ENCODE measurements at regions not wholly inside any gene's neighbourhood (a gene's known extent, or its start where the extent isn't known, plus 50 kb on each side); places are given as distances from the start of the nearest gene placed in this dataset.

- no peaks in the 10 kb centered on the region for H3K4me1 ChIP-seq
- H3K9me3 ChIP-seq, result no peaks in the 10 kb centered on the region
- no peak for ATAC-seq
- no peaks in the 10 kb centered on the region for H3K27me3 ChIP-seq
- H3K36me3 ChIP-seq (replicated peaks in 1 of 2; ENCODE audit: insufficient read depth in 1 of 2, low read depth in 2 of 2), result no peaks in the 10 kb centered on the region
- DNase-seq, result no peak
- intact Hi-C loops (cut with DNase I), result no loop called here
- no peak overlapping the region for H3K4me3 ChIP-seq
- 92 to 93% methylated on average over 1 of the region's 1 CpG for WGBS, 2 donors
- TF ChIP-seq POLR2A (IDR thresholded peaks at IDR 0.05) (no peak), CTCF (IDR thresholded peaks at IDR 0.05) (no peak)
- no peak overlapping the region for H3K27ac ChIP-seq
Measured at GRCh38 chr2:82814146-82814545, 1644.9 kb downstream of the SUCLG1 start.

GRCh38 chr2:82811946-82812345 lies 1647.1 kb downstream of the SUCLG1 start:
- H3K9me3 ChIP-seq, result no peaks in the 10 kb centered on the region
- DNase-seq, result no peak

GRCh38 chr2:82803307-82803706 lies 1655.8 kb downstream of the SUCLG1 start:
- TF ChIP-seq POLR2A (IDR thresholded peaks at IDR 0.05), result no peak
- no peak for TF ChIP-seq CTCF (IDR thresholded peaks at IDR 0.05)
- Histone ChIP-seq H3K27me3 (no peaks in the 10 kb centered on the region), H3K36me3 (replicated peaks in 1 of 2; ENCODE audit: insufficient read depth in 1 of 2, low read depth in 2 of 2) (no peaks in the 10 kb centered on the region), H3K27ac (no peak overlapping the region), H3K4me1 (no peaks in the 10 kb centered on the region), H3K4me3 (no peak overlapping the region), H3K9me3 (peaks cover 0 to 14% (median 0%) of the 10 kb centered on the region in 3 donors)
- 60 to 100% methylated on average over 1 to 2 of the region's 2 CpGs for WGBS, 2 donors
- no peak for DNase-seq
- no peak for ATAC-seq
- intact Hi-C loops (cut with DNase I), result no loop called here

More at GRCh38 chr2:82811946-82812345, 1647.1 kb downstream of the SUCLG1 start:
- Histone ChIP-seq H3K27ac (no peak overlapping the region), H3K36me3 (replicated peaks in 1 of 2; ENCODE audit: insufficient read depth in 1 of 2, low read depth in 2 of 2) (no peaks in the 10 kb centered on the region), H3K4me3 (no peak overlapping the region), H3K27me3 (no peaks in the 10 kb centered on the region), H3K4me1 (no peaks in the 10 kb centered on the region)
- no peak for TF ChIP-seq POLR2A (IDR thresholded peaks at IDR 0.05)
- no peak for TF ChIP-seq CTCF (IDR thresholded peaks at IDR 0.05)
- intact Hi-C loops (cut with DNase I), result no loop called here
- ATAC-seq, result no peak
- 53 to 61% methylated on average over 1 of the region's 1 CpG for WGBS, 2 donors

- WGBS, 2 donors, result 73 to 83% methylated on average over 3 of the region's 3 CpGs
- Histone ChIP-seq H3K4me1 (no peaks in the 10 kb centered on the region), H3K4me3 (no peak overlapping the region), H3K9me3 (no peaks in the 10 kb centered on the region), H3K27ac (no peak overlapping the region), H3K27me3 (no peaks in the 10 kb centered on the region), H3K36me3 (replicated peaks in 1 of 2; ENCODE audit: insufficient read depth in 1 of 2, low read depth in 2 of 2) (no peaks in the 10 kb centered on the region)
- no peak for DNase-seq
- intact Hi-C loops (cut with DNase I), result no loop called here
- ATAC-seq, result no peak
- no peak for TF ChIP-seq POLR2A (IDR thresholded peaks at IDR 0.05)
Measured at GRCh38 chr2:82797469-82797868, 1661.6 kb downstream of the SUCLG1 start.

- Histone ChIP-seq H3K4me1 (no peaks in the 10 kb centered on the region), H3K36me3 (replicated peaks in 1 of 2; ENCODE audit: insufficient read depth in 1 of 2, low read depth in 2 of 2) (no peaks in the 10 kb centered on the region), H3K9me3 (no peaks in the 10 kb centered on the region), H3K4me3 (no peak overlapping the region), H3K27me3 (no peaks in the 10 kb centered on the region), H3K27ac (no peak overlapping the region)
- no peak for TF ChIP-seq CTCF (IDR thresholded peaks at IDR 0.05)
- TF ChIP-seq POLR2A (IDR thresholded peaks at IDR 0.05), result no peak
- no peak for DNase-seq
- ATAC-seq, result no peak
- intact Hi-C loops (cut with DNase I), result no loop called here
- 86 to 94% methylated on average over 1 of the region's 1 CpG for WGBS, 2 donors
Measured at GRCh38 chr2:82796132-82796531, 1662.9 kb downstream of the SUCLG1 start.

Data from body of pancreas (tissue), 4 donors.